ENCODE measurements at regions not wholly inside any gene's neighbourhood (a gene's known extent, or its start where the extent isn't known, plus 50 kb on each side); places are given as distances from the start of the nearest gene placed in this dataset.

DNA sequence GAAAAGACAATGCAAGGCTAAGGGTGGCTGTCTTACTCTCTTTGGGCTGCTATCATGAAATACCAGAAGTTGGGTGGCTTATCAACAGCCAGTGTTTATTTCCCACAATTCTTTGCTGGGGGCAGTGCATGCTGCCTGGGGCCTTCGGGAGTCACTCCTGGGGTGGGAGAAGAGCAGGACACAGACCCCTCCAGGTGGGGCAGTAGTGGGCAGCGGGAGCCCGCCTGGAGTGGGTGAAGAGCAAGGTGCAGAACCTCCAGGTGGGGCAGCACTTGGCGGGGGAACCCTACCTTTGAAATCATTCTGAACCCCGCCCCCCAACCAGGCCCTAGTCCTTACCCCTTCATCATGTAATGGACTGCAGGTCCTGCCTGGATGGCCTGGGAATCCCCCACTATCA is 69.6 kb upstream of the THBS2 start:
- TF ChIP-seq, protein P1, sequence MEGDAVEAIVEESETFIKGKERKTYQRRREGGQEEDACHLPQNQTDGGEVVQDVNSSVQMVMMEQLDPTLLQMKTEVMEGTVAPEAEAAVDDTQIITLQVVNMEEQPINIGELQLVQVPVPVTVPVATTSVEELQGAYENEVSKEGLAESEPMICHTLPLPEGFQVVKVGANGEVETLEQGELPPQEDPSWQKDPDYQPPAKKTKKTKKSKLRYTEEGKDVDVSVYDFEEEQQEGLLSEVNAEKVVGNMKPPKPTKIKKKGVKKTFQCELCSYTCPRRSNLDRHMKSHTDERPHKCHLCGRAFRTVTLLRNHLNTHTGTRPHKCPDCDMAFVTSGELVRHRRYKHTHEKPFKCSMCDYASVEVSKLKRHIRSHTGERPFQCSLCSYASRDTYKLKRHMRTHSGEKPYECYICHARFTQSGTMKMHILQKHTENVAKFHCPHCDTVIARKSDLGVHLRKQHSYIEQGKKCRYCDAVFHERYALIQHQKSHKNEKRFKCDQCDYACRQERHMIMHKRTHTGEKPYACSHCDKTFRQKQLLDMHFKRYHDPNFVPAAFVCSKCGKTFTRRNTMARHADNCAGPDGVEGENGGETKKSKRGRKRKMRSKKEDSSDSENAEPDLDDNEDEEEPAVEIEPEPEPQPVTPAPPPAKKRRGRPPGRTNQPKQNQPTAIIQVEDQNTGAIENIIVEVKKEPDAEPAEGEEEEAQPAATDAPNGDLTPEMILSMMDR (conservative IDR thresholded peaks at IDR 0.05): no peak
- TF ChIP-seq EZH2 (IDR thresholded peaks at IDR 0.05; ENCODE audit: low read depth): no peak
